Endothelial cell of umbilical vein (primary cell): ENCODE measurements at regions not wholly inside any gene's neighbourhood (a gene's known extent, or its start where the extent isn't known, plus 50 kb on each side); places are given as distances from the start of the nearest gene placed in this dataset.

Experiments
- BruUV-seq: library from RNA; stranded (reverse); fragments of 400-500 nt; replicated peaks from 2 replicates; lab custom pipeline; 2021; lab: Mats Ljungman, UMichigan
- CTCF ChIA-PET: fragments of 300-600, 350-600 bp; sonication (Branson Sonifier 250); formaldehyde crosslinking; loops from one replicate; lab custom pipeline; 2021; ENCODE audit warnings: antibody characterized with exemption, inconsistent platforms; lab: Charles Lee
- POLR2A ChIA-PET: fragments of 300-600, 350-600 bp; sonication (Branson Sonifier 250); formaldehyde crosslinking; loops from one replicate; lab custom pipeline; 2021; ENCODE audit warnings: antibody characterized with exemption, inconsistent platforms; lab: Charles Lee
- DNase-seq: peaks from one replicate; pipeline ENCODE4 v3.0.0-alpha.2; 2011; ENCODE audit warnings: low read depth, low spot score
- FAIRE-seq: peaks from 2 replicates; lab custom pipeline; 2011; peaks lifted over from hg19 to GRCh38; lab: Jason Lieb, UNC
- H2AFZ ChIP-seq: 2 replicates; pipeline ENCODE4 v1.6.0; 2012; ENCODE audit warnings: low read depth, low read length, control low read depth, inconsistent platforms
- H3K27ac ChIP-seq: 2 replicates; pipeline ENCODE4 v1.5.1; 2011; ENCODE audit warnings: low read depth, mild to moderate bottlenecking, control low read depth, low read length, moderate library complexity; ENCODE audit not compliant: insufficient read depth
- H3K27me3 ChIP-seq, 2 experiments: 2 replicates each; pipeline versions ENCODE4 v1.6.0 to v1.6.1; 2011; ENCODE audit warnings: low read length in 2 of 2, mixed read lengths in 1 of 2; ENCODE audit not compliant: control insufficient read depth in 2 of 2, insufficient read depth in 2 of 2
- H3K36me3 ChIP-seq, 2 experiments: 2 replicates in 1 of 2; 3 replicates in 1 of 2; pipeline ENCODE4 v1.5.1; 2011; ENCODE audit warnings: low read length in 2 of 2, mild to moderate bottlenecking in 1 of 2, moderate library complexity in 1 of 2; ENCODE audit not compliant: control insufficient read depth in 2 of 2, insufficient read depth in 2 of 2; ENCODE audit errors: extremely low read depth in 1 of 2
- H3K4me1 ChIP-seq: 3 replicates; pipeline ENCODE4 v1.5.1; 2011; ENCODE audit warnings: mild to moderate bottlenecking, low read length; ENCODE audit not compliant: control insufficient read depth, insufficient read depth; ENCODE audit errors: extremely low read depth
- H3K4me2 ChIP-seq: 2 replicates; pipeline ENCODE4 v1.6.1; 2011; ENCODE audit warnings: low read length, control low read depth, mixed read lengths; ENCODE audit not compliant: insufficient read depth
- H3K4me3 ChIP-seq, 3 experiments: fragments of 200-600 bp in 1 of 3; sonication (generic), shearing (Covaris generic) in 1 of 3; replicated peaks in 1 of 3; 2 replicates each; pipeline ENCODE4 v1.5.1; 2011 to 2016; ENCODE audit warnings: control low read depth in 3 of 3, low read length in 3 of 3, mild to moderate bottlenecking in 2 of 3, inconsistent platforms in 1 of 3, low read depth in 1 of 3, moderate library complexity in 1 of 3; ENCODE audit not compliant: insufficient read depth in 1 of 3
- H3K79me2 ChIP-seq: 2 replicates; pipeline ENCODE4 v1.6.0; 2012; ENCODE audit warnings: low read length, inconsistent platforms; ENCODE audit not compliant: control insufficient read depth, insufficient read depth
- H3K9ac ChIP-seq: replicated peaks from 2 replicates; pipeline ENCODE3; 2011; ENCODE audit warnings: low read length, control low read depth; ENCODE audit not compliant: insufficient read depth; ENCODE audit errors: extremely low read depth
- H3K9me1 ChIP-seq: replicated peaks from 3 replicates; pipeline ENCODE4 v1.6.0; 2011; ENCODE audit warnings: mild to moderate bottlenecking, low read length; ENCODE audit not compliant: control insufficient read depth, insufficient read depth; ENCODE audit errors: extremely low read depth
- H3K9me3 ChIP-seq: replicated peaks from 2 replicates; pipeline ENCODE4 v1.5.1; 2012; ENCODE audit warnings: low read length, inconsistent platforms; ENCODE audit not compliant: control insufficient read depth, insufficient read depth
- H4K20me1 ChIP-seq: replicated peaks from 2 replicates; pipeline ENCODE3; 2011; ENCODE audit warnings: mild to moderate bottlenecking, low read length; ENCODE audit not compliant: control insufficient read depth, insufficient read depth; ENCODE audit errors: extremely low read depth
- EZH2 ChIP-seq: IDR thresholded peaks from 2 replicates; pipeline ENCODE4 v1.6.1; 2012; ENCODE audit warnings: borderline replicate concordance, low read depth, mild to moderate bottlenecking, moderate library complexity, low read length, inconsistent platforms; ENCODE audit not compliant: severe bottlenecking
- FOS ChIP-seq: IDR thresholded peaks from 2 replicates; pipeline ENCODE4 v1.6.1; 2011; ENCODE audit warnings: mild to moderate bottlenecking, low read length, moderate library complexity, borderline replicate concordance; ENCODE audit not compliant: insufficient read depth
- GATA2 ChIP-seq: IDR thresholded peaks from 2 replicates; pipeline ENCODE4 v1.7.0; 2011; ENCODE audit warnings: low read depth, mild to moderate bottlenecking, moderate library complexity, mixed read lengths, low read length; ENCODE audit not compliant: insufficient read length, insufficient read depth
- JUN ChIP-seq: IDR thresholded peaks from 2 replicates; pipeline ENCODE4 v1.6.1; 2011; ENCODE audit warnings: borderline replicate concordance, low read depth; ENCODE audit not compliant: insufficient read length, insufficient read depth
- MYC ChIP-seq: IDR thresholded peaks from one replicate; pipeline ENCODE4 v1.6.1; 2011; ENCODE audit warnings: mild to moderate bottlenecking, low read depth, low read length
- POLR2A ChIP-seq: IDR thresholded peaks from 2 replicates; pipeline ENCODE4 v1.6.1; 2012; ENCODE audit warnings: low read depth, mild to moderate bottlenecking, control low read depth, low read length
- POLR2AphosphoS5 ChIP-seq: IDR thresholded peaks from 2 replicates; pipeline ENCODE4 v1.6.1; 2012; ENCODE audit warnings: low read depth, mild to moderate bottlenecking, control low read depth, low read length, moderate library complexity; ENCODE audit not compliant: insufficient read depth
- dilution Hi-C: fragments of 300-500 bp; cut with MboI; formaldehyde crosslinking; loops from one replicate; pipeline ENCODE4 v1.15.0; 2019; ENCODE audit warnings: low sequenced_read_pairs; ENCODE audit not compliant: extremely low pct_ligation_motif_present
- intact Hi-C: fragments of 100-400 bp; cut with micrococcal nuclease; formaldehyde crosslinking; loops from one replicate; pipeline ENCODE4 v1.10.0; 2022
- TF ChIP-seq, protein P1 (sequence below): IDR thresholded peaks from 2 replicates; pipeline ENCODE4 v1.6.1; 2011; ENCODE audit not compliant: insufficient read depth, insufficient read length
- TF ChIP-seq, protein P2 (sequence below), 2 donors: IDR thresholded peaks; 1 replicate in 1 of 2; 2 replicates in 1 of 2; pipeline ENCODE4 v1.5.1; 2011; ENCODE audit warnings: low read length in 2 of 2, mild to moderate bottlenecking in 2 of 2, moderate library complexity in 2 of 2, control low read depth in 1 of 2, inconsistent platforms in 1 of 2, low read depth in 1 of 2; ENCODE audit not compliant: insufficient read depth in 1 of 2; ENCODE audit errors: extremely low read depth in 1 of 2

DNA sequence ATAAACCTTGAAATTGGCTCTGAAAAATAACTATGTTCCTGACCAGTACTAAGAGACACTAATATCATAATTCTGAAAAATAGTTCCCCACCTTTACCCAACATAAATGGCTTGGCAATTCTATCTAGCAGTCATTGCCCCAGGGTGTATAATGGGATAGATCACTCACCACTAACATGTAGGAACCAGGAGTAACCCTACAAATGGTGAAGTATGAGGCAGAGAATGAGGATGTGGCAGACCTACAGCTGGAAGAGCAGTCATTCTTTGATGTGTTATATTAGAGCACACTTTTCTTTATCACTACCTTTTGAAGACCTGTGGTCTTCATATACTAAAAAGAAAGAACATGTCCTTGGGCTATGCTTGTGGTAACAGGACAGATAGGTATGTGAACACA lies 136.5 kb upstream of the SYNDIG1 start:
- TF ChIP-seq, protein P1, sequence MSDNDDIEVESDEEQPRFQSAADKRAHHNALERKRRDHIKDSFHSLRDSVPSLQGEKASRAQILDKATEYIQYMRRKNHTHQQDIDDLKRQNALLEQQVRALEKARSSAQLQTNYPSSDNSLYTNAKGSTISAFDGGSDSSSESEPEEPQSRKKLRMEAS: no peak
- TF ChIP-seq FOS: no peak
- TF ChIP-seq GATA2: no peak
- no peak for TF ChIP-seq MYC
- TF ChIP-seq POLR2AphosphoS5: no peak
- TF ChIP-seq EZH2: no peak
- TF ChIP-seq POLR2A: no peak
- TF ChIP-seq, protein P2, sequence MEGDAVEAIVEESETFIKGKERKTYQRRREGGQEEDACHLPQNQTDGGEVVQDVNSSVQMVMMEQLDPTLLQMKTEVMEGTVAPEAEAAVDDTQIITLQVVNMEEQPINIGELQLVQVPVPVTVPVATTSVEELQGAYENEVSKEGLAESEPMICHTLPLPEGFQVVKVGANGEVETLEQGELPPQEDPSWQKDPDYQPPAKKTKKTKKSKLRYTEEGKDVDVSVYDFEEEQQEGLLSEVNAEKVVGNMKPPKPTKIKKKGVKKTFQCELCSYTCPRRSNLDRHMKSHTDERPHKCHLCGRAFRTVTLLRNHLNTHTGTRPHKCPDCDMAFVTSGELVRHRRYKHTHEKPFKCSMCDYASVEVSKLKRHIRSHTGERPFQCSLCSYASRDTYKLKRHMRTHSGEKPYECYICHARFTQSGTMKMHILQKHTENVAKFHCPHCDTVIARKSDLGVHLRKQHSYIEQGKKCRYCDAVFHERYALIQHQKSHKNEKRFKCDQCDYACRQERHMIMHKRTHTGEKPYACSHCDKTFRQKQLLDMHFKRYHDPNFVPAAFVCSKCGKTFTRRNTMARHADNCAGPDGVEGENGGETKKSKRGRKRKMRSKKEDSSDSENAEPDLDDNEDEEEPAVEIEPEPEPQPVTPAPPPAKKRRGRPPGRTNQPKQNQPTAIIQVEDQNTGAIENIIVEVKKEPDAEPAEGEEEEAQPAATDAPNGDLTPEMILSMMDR (IDR thresholded peaks at IDR 0.05; ENCODE audit: extremely low read depth in 1 of 2, insufficient read depth in 1 of 2, low read depth in 1 of 2, low read length in 2 of 2): no peak
- TF ChIP-seq JUN: no peak
- POLR2A ChIA-PET: no interaction called here
- Histone ChIP-seq H4K20me1 (no peaks in the 10 kb centered on the region), H3K9ac (no peak overlapping the region), H3K4me3 (no peak overlapping the region), H3K79me2 (no peaks in the 10 kb centered on the region), H3K27ac (no peak overlapping the region), H3K27me3 (no peaks in the 10 kb centered on the region), H3K4me2 (no peak overlapping the region), H3K36me3 (no peaks in the 10 kb centered on the region), H3K9me3 (no peaks in the 10 kb centered on the region), H3K4me1 (no peaks in the 10 kb centered on the region), H2AFZ (no peak overlapping the region), H3K9me1 (no peaks in the 10 kb centered on the region)
- DNase-seq: no peak
- no peak for FAIRE-seq
- BruUV-seq: no TSS peak
- dilution Hi-C loops (no loop called here), intact Hi-C loops (no loop called here)
- CTCF ChIA-PET: no interaction called here
